ENCODE measurements at regions not wholly inside any gene's neighbourhood (a gene's known extent, or its start where the extent isn't known, plus 50 kb on each side); places are given as distances from the start of the nearest gene placed in this dataset.

DNA sequence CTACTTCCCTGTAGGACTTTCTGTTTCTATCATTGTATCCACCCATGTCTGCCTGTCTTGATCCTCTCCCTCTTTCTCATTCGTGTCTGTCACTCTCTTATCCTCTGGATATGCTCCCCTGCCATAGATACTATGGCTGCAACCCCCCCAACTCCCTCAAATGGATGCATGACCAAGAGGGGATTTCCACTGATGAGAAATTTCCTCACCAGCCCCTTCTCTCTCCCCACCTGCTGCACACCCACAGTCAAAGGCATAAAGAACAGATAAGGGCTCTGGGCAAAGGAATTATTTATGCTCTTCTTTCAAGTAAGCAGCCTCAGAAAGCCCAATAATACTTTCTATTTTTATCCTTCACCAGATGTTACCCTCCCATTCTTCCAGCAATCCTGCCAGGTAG is 121.3 kb downstream of the FOXI3 start:
- TF ChIP-seq, protein P1, sequence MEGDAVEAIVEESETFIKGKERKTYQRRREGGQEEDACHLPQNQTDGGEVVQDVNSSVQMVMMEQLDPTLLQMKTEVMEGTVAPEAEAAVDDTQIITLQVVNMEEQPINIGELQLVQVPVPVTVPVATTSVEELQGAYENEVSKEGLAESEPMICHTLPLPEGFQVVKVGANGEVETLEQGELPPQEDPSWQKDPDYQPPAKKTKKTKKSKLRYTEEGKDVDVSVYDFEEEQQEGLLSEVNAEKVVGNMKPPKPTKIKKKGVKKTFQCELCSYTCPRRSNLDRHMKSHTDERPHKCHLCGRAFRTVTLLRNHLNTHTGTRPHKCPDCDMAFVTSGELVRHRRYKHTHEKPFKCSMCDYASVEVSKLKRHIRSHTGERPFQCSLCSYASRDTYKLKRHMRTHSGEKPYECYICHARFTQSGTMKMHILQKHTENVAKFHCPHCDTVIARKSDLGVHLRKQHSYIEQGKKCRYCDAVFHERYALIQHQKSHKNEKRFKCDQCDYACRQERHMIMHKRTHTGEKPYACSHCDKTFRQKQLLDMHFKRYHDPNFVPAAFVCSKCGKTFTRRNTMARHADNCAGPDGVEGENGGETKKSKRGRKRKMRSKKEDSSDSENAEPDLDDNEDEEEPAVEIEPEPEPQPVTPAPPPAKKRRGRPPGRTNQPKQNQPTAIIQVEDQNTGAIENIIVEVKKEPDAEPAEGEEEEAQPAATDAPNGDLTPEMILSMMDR (IDR thresholded peaks at IDR 0.05; ENCODE audit: insufficient read depth, low read depth, low read length) = no peak
- no peak for TF ChIP-seq EZH2 (IDR thresholded peaks at IDR 0.05; ENCODE audit: insufficient read depth, low read length)
